HG03175 (cell line): ENCODE measurements at regions not wholly inside any gene's neighbourhood (a gene's known extent, or its start where the extent isn't known, plus 50 kb on each side); places are given as distances from the start of the nearest gene placed in this dataset.

Experiments used
- ATAC-seq: cut with Tn5 transposase; IDR thresholded peaks from one replicate; pipeline ENCODE4 v1.9.1; 2021; ENCODE audit warnings: mild to moderate bottlenecking, moderate library complexity; ENCODE audit not compliant: unreplicated experiment

GRCh38 chr9:90400091-90400490, 242.5 kb downstream of the DIRAS2 start:
- ATAC-seq: no peak

GRCh38 chr9:90408659-90409058, 234.0 kb downstream of the DIRAS2 start:
- no peak for ATAC-seq

- ATAC-seq: no peak
These were observed 223.3 kb downstream of the DIRAS2 start for GRCh38 chr9:90419221-90419851.

- no peak for ATAC-seq
These were observed 222.4 kb downstream of the DIRAS2 start for GRCh38 chr9:90420211-90420610.

GRCh38 chr9:90420768-90421513, 221.7 kb downstream of the DIRAS2 start:
- no peak for ATAC-seq

DNA sequence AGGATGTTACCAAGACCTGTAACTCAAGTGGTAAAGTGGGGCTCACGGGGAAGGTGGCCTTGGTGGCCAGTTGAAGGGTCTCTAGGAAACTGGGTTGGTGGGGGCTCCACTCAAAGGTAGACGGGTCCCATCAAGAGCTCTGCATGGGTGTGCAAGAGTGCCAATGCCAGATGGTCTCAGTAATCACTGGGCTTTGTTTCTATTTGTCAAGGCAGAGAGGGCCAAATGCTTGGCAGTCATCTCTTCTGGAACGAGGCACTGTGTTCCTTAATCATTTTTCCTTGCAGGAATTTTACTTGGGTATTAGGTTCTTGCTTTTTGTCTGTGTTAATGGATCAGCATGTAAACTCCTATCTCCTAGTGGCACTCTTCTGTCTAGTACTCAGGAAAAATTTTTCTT, 220.8 kb downstream of the DIRAS2 start:
- no peak for ATAC-seq

DNA sequence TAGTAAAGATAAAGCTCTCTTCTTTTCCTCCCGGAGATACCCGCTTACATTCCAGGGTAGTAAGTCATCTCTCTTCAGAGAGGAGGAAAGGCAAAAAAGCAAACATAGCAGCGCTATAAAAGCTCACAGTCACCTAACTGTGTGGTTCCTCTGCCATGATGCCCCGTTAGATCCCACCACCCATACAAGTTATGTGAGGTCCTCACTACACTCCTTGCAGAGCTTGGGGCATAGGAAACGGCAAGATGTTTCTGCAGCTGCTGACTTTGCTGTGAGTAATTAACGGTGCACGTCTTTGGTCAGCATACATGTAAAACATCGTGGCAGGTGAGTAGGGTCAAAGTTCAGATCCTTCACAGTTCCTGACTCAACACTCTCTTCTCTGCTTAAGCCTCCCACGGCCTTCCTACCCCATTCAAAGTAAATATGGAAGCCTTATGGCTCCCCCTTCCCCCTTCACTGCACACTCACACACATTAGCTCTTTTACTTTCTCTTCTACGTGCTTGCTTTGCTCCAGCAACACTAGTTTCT, 218.9 kb downstream of the DIRAS2 start:
- no peak for ATAC-seq

DNA sequence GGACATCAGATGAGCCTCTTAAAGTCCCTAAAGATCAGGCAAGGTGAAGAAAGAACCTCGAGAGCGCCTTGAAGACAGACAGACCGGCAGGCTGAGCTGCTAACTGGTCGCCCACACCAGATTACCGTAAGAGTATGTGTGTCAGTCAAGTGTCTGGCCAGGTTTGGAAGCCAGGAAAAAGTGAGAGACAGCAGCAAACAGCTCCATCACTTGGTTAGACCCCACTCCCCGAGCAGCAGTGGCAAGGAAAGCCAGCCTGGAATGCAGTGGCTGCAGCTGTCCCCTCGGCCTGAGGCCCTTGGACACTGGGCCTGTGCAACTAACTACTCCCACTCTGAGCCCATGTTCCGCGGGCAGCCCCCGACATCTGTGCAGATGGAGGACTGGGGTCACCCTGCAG, 214.1 kb downstream of the DIRAS2 start:
- ATAC-seq: no peak

GRCh38 chr9:90432951-90433350, 209.7 kb downstream of the DIRAS2 start:
- no peak for ATAC-seq

DNA sequence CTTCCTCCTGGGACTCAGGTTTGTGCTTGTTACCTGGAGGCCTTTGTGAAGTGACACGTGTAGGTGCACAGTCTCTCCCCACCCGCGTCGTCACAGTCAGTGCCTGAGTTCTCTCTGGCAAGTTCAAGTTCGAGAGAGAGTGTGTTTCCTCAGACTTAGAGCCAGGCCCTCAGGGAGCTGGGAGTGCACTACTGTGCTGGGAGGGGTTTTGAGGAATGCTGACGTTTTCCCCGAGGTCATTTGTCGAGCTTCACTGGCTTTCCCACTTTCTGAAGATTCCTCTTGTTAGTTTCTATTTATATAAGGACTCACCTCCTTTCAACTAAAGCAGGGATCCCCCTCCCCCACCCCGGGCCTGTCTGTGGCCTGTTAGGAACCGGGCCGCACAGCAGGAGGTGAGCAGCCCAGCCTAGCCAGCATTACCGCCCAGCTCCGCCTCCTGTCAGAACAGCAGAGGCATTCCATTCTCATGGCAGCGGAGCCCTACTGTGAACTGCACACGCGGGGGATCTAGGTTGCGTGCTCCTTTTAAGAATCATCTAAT, 209.2 kb downstream of the DIRAS2 start:
- ATAC-seq: no peak

DNA sequence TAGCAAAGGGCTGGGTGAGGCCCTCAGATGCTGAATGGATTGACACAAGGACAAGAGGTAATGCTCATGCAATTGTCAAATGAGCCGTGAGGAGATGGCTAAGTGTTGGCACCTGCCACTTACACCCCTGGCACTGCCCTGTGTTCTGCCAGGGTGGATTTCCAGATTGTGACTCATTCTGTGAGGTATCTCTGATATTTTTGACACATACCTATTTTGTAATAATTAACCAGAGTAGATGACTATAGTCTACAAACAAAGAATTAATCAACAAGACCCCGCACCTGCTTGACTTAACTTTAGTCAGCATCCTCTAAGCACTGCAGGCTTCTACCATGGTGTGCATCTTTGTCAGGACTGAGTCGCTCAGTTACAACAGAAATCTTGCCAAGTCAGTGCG, 200.8 kb downstream of the DIRAS2 start:
- ATAC-seq: no peak

- no peak for ATAC-seq
These were observed 199.9 kb downstream of the DIRAS2 start for GRCh38 chr9:90442723-90443122.

- no peak for ATAC-seq
These were observed 197.9 kb downstream of the DIRAS2 start for GRCh38 chr9:90444609-90445204.

DNA sequence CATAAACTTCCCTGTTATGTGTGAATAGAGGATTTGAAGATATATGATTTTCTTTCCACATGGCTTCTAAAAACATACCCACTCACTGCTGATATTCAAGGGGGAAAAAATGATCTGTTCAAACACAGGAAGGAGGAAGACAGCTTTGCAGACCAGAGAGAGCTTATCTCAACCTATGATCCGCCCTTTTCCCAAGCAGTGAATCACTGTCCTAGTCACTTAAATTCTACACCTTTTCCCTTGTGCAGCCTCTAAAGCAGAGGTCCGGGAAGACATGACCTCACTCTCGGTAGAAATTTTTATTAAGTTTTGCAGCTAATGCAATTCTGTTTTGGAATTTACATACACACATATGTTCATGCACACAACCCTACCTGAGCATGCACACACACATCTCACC, 197.2 kb downstream of the DIRAS2 start:
- ATAC-seq: no peak

GRCh38 chr9:90446200-90446948, 196.2 kb downstream of the DIRAS2 start:
- ATAC-seq: no peak

GRCh38 chr9:90447773-90448172, 194.9 kb downstream of the DIRAS2 start:
- ATAC-seq: no peak

GRCh38 chr9:90449213-90449925, 193.3 kb downstream of the DIRAS2 start:
- no peak for ATAC-seq

- no peak for ATAC-seq
These were observed 190.8 kb downstream of the DIRAS2 start for GRCh38 chr9:90451804-90452203.

DNA sequence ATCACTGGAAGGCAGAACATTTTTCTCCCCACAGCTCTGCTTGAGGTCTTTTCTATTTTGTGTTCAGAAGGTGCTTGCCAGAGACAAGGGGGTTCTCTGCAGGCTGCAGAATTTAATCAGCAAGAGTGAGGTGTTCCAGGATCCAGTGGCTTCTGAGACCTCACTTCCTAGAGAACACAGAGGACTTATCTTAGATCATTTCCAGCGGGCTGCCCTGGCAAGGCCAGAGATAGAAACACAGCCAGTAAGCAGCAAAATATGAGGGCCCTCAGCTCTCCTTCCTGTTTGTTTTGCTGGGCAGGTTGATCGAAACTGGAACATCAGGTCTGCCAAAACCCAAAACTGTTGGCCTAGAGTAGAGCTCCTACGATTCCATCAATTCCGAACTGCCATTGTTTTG, 187.3 kb downstream of the DIRAS2 start:
- ATAC-seq: no peak

- no peak for ATAC-seq
These were observed 185.0 kb downstream of the DIRAS2 start for GRCh38 chr9:90457386-90458190.
